ENCODE measurements at regions not wholly inside any gene's neighbourhood (a gene's known extent, or its start where the extent isn't known, plus 50 kb on each side); places are given as distances from the start of the nearest gene placed in this dataset.

GRCh38 chr20:12883507-12883885, 125.3 kb upstream of the SPTLC3 start:
- CTCF ChIA-PET = no interaction called here
- Histone ChIP-seq H3K27me3 (replicated peaks in 2 of 5; ENCODE audit: control insufficient read depth in 4 of 5, insufficient read depth in 5 of 5, low read length in 4 of 5) (peaks cover 0 to 7% (median 0%) of the 10 kb centered on the region in 5 experiments), H3K4me3 (ENCODE audit: control insufficient read depth in 1 of 7, extremely low read depth in 1 of 7, insufficient read depth in 4 of 7, low read depth in 2 of 7, low read length in 6 of 7) (no peak overlapping the region), H3K9me3 (ENCODE audit: control extremely low read depth in 1 of 5, control insufficient read depth in 4 of 5, insufficient read depth in 2 of 5, low read depth in 1 of 5, low read length in 4 of 5) (no peaks in the 10 kb centered on the region), H3K36me3 (ENCODE audit: control insufficient read depth in 4 of 4, insufficient read depth in 4 of 4, low read length in 3 of 4) (no peaks in the 10 kb centered on the region), H3K27ac (ENCODE audit: insufficient read depth in 1 of 2, low read depth in 1 of 2, low read length in 2 of 2, poor library complexity in 1 of 2, severe bottlenecking in 2 of 2) (no peak overlapping the region), H3K4me1 (ENCODE audit: control extremely low read depth in 1 of 4, control insufficient read depth in 4 of 4, insufficient read depth in 4 of 4, low read length in 3 of 4) (no peaks in the 10 kb centered on the region)
- POLR2A ChIA-PET = no interaction called here
- DNase-seq = no peak

GRCh38 chr20:12886618-12887363, 122.0 kb upstream of the SPTLC3 start:
- no peaks in the 10 kb centered on the region for H3K9me3 ChIP-seq (ENCODE audit: control extremely low read depth in 1 of 5, control insufficient read depth in 4 of 5, insufficient read depth in 2 of 5, low read depth in 1 of 5, low read length in 4 of 5)
- 100% methylated on average over 2 of the region's 5 CpGs for WGBS (ENCODE audit: insufficient coverage)
- H3K27me3 ChIP-seq (replicated peaks in 2 of 5; ENCODE audit: control insufficient read depth in 4 of 5, insufficient read depth in 5 of 5, low read length in 4 of 5) = peaks cover 0 to 7% (median 0%) of the 10 kb centered on the region in 5 experiments
- DNase-seq = no peak
- POLR2A ChIA-PET = no interaction called here
- H3K36me3 ChIP-seq (ENCODE audit: control insufficient read depth in 4 of 4, insufficient read depth in 4 of 4, low read length in 3 of 4) = no peaks in the 10 kb centered on the region
- no peak overlapping the region for H3K27ac ChIP-seq (ENCODE audit: insufficient read depth in 1 of 2, low read depth in 1 of 2, low read length in 2 of 2, poor library complexity in 1 of 2, severe bottlenecking in 2 of 2)
- CTCF ChIA-PET = no interaction called here
- no peak overlapping the region for H3K4me3 ChIP-seq (ENCODE audit: control insufficient read depth in 1 of 7, extremely low read depth in 1 of 7, insufficient read depth in 4 of 7, low read depth in 2 of 7, low read length in 6 of 7)
- no peaks in the 10 kb centered on the region for H3K4me1 ChIP-seq (ENCODE audit: control extremely low read depth in 1 of 4, control insufficient read depth in 4 of 4, insufficient read depth in 4 of 4, low read length in 3 of 4)

- CTCF ChIA-PET = no interaction called here
- H3K27me3 ChIP-seq (replicated peaks in 2 of 5; ENCODE audit: control insufficient read depth in 4 of 5, insufficient read depth in 5 of 5, low read length in 4 of 5) = peaks cover 0 to 7% (median 2%) of the 10 kb centered on the region in 5 experiments
- no peaks in the 10 kb centered on the region for H3K36me3 ChIP-seq (ENCODE audit: control insufficient read depth in 4 of 4, insufficient read depth in 4 of 4, low read length in 3 of 4)
- no peak overlapping the region for H3K27ac ChIP-seq (ENCODE audit: insufficient read depth in 1 of 2, low read depth in 1 of 2, low read length in 2 of 2, poor library complexity in 1 of 2, severe bottlenecking in 2 of 2)
- H3K4me1 ChIP-seq (ENCODE audit: control extremely low read depth in 1 of 4, control insufficient read depth in 4 of 4, insufficient read depth in 4 of 4, low read length in 3 of 4) = no peaks in the 10 kb centered on the region
- DNase-seq = no peak
- WGBS (ENCODE audit: insufficient coverage) = 93% methylated on average over 2 of the region's 3 CpGs
- no peak overlapping the region for H3K4me3 ChIP-seq (ENCODE audit: control insufficient read depth in 1 of 7, extremely low read depth in 1 of 7, insufficient read depth in 4 of 7, low read depth in 2 of 7, low read length in 6 of 7)
- H3K9me3 ChIP-seq (ENCODE audit: control extremely low read depth in 1 of 5, control insufficient read depth in 4 of 5, insufficient read depth in 2 of 5, low read depth in 1 of 5, low read length in 4 of 5) = no peaks in the 10 kb centered on the region
- POLR2A ChIA-PET = no interaction called here
These were observed 117.1 kb upstream of the SPTLC3 start for GRCh38 chr20:12891643-12892042.

- no peak for DNase-seq
- 70% methylated on average over 2 of the region's 5 CpGs for WGBS (ENCODE audit: insufficient coverage)
- peaks cover 0 to 7% (median 2%) of the 10 kb centered on the region in 5 experiments for H3K27me3 ChIP-seq (replicated peaks in 2 of 5; ENCODE audit: control insufficient read depth in 4 of 5, insufficient read depth in 5 of 5, low read length in 4 of 5)
- ChIA-PET CTCF (no interaction called here), POLR2A (no interaction called here)
- no peak overlapping the region for H3K27ac ChIP-seq (ENCODE audit: insufficient read depth in 1 of 2, low read depth in 1 of 2, low read length in 2 of 2, poor library complexity in 1 of 2, severe bottlenecking in 2 of 2)
- no peaks in the 10 kb centered on the region for H3K4me1 ChIP-seq (ENCODE audit: control extremely low read depth in 1 of 4, control insufficient read depth in 4 of 4, insufficient read depth in 4 of 4, low read length in 3 of 4)
- no peaks in the 10 kb centered on the region for H3K9me3 ChIP-seq (ENCODE audit: control extremely low read depth in 1 of 5, control insufficient read depth in 4 of 5, insufficient read depth in 2 of 5, low read depth in 1 of 5, low read length in 4 of 5)
- no peaks in the 10 kb centered on the region for H3K36me3 ChIP-seq (ENCODE audit: control insufficient read depth in 4 of 4, insufficient read depth in 4 of 4, low read length in 3 of 4)
- no peak overlapping the region for H3K4me3 ChIP-seq (ENCODE audit: control insufficient read depth in 1 of 7, extremely low read depth in 1 of 7, insufficient read depth in 4 of 7, low read depth in 2 of 7, low read length in 6 of 7)
These were observed 115.8 kb upstream of the SPTLC3 start for GRCh38 chr20:12893019-12893418.

GRCh38 chr20:12893653-12894052, 115.1 kb upstream of the SPTLC3 start:
- Histone ChIP-seq H3K9me3 (ENCODE audit: control extremely low read depth in 1 of 5, control insufficient read depth in 4 of 5, insufficient read depth in 2 of 5, low read depth in 1 of 5, low read length in 4 of 5) (no peaks in the 10 kb centered on the region), H3K4me3 (ENCODE audit: control insufficient read depth in 1 of 7, extremely low read depth in 1 of 7, insufficient read depth in 4 of 7, low read depth in 2 of 7, low read length in 6 of 7) (no peak overlapping the region), H3K4me1 (ENCODE audit: control extremely low read depth in 1 of 4, control insufficient read depth in 4 of 4, insufficient read depth in 4 of 4, low read length in 3 of 4) (no peaks in the 10 kb centered on the region), H3K27ac (ENCODE audit: insufficient read depth in 1 of 2, low read depth in 1 of 2, low read length in 2 of 2, poor library complexity in 1 of 2, severe bottlenecking in 2 of 2) (no peak overlapping the region), H3K27me3 (replicated peaks in 2 of 5; ENCODE audit: control insufficient read depth in 4 of 5, insufficient read depth in 5 of 5, low read length in 4 of 5) (peaks cover 0 to 7% (median 2%) of the 10 kb centered on the region in 5 experiments), H3K36me3 (ENCODE audit: control insufficient read depth in 4 of 4, insufficient read depth in 4 of 4, low read length in 3 of 4) (no peaks in the 10 kb centered on the region)
- WGBS (ENCODE audit: insufficient coverage) = 70% methylated on average over 3 of the region's 6 CpGs
- DNase-seq = no peak
- ChIA-PET POLR2A (no interaction called here), CTCF (no interaction called here)

- ChIA-PET CTCF (no interaction called here), POLR2A (no interaction called here)
- Histone ChIP-seq H3K9me3 (ENCODE audit: control extremely low read depth in 1 of 5, control insufficient read depth in 4 of 5, insufficient read depth in 2 of 5, low read depth in 1 of 5, low read length in 4 of 5) (no peaks in the 10 kb centered on the region), H3K4me3 (ENCODE audit: control insufficient read depth in 1 of 7, extremely low read depth in 1 of 7, insufficient read depth in 4 of 7, low read depth in 2 of 7, low read length in 6 of 7) (no peak overlapping the region), H3K27ac (ENCODE audit: insufficient read depth in 1 of 2, low read depth in 1 of 2, low read length in 2 of 2, poor library complexity in 1 of 2, severe bottlenecking in 2 of 2) (no peak overlapping the region), H3K36me3 (ENCODE audit: control insufficient read depth in 4 of 4, insufficient read depth in 4 of 4, low read length in 3 of 4) (no peaks in the 10 kb centered on the region), H3K4me1 (ENCODE audit: control extremely low read depth in 1 of 4, control insufficient read depth in 4 of 4, insufficient read depth in 4 of 4, low read length in 3 of 4) (no peaks in the 10 kb centered on the region), H3K27me3 (replicated peaks in 2 of 5; ENCODE audit: control insufficient read depth in 4 of 5, insufficient read depth in 5 of 5, low read length in 4 of 5) (peaks cover 0 to 7% (median 2%) of the 10 kb centered on the region in 5 experiments)
- WGBS (ENCODE audit: insufficient coverage) = 95% methylated on average over 6 of the region's 7 CpGs
- no peak for DNase-seq
These were observed 114.7 kb upstream of the SPTLC3 start for GRCh38 chr20:12894089-12894488.

- CTCF ChIA-PET = no interaction called here
- DNase-seq = no peak
- 88% methylated on average over 1 of the region's 2 CpGs for WGBS (ENCODE audit: insufficient coverage)
- POLR2A ChIA-PET = no interaction called here
- no peak overlapping the region for H3K27ac ChIP-seq (ENCODE audit: insufficient read depth in 1 of 2, low read depth in 1 of 2, low read length in 2 of 2, poor library complexity in 1 of 2, severe bottlenecking in 2 of 2)
- H3K36me3 ChIP-seq (ENCODE audit: control insufficient read depth in 4 of 4, insufficient read depth in 4 of 4, low read length in 3 of 4) = no peaks in the 10 kb centered on the region
- no peaks in the 10 kb centered on the region for H3K9me3 ChIP-seq (ENCODE audit: control extremely low read depth in 1 of 5, control insufficient read depth in 4 of 5, insufficient read depth in 2 of 5, low read depth in 1 of 5, low read length in 4 of 5)
- peaks cover 0 to 7% (median 2%) of the 10 kb centered on the region in 5 experiments for H3K27me3 ChIP-seq (replicated peaks in 2 of 5; ENCODE audit: control insufficient read depth in 4 of 5, insufficient read depth in 5 of 5, low read length in 4 of 5)
- H3K4me3 ChIP-seq (ENCODE audit: control insufficient read depth in 1 of 7, extremely low read depth in 1 of 7, insufficient read depth in 4 of 7, low read depth in 2 of 7, low read length in 6 of 7) = no peak overlapping the region
- no peaks in the 10 kb centered on the region for H3K4me1 ChIP-seq (ENCODE audit: control extremely low read depth in 1 of 4, control insufficient read depth in 4 of 4, insufficient read depth in 4 of 4, low read length in 3 of 4)
These were observed 112.6 kb upstream of the SPTLC3 start for GRCh38 chr20:12896180-12896579.
